Loucy (cell line): ENCODE measurements at regions not wholly inside any gene's neighbourhood (a gene's known extent, or its start where the extent isn't known, plus 50 kb on each side); places are given as distances from the start of the nearest gene placed in this dataset.

ENCODE experiments used
- H2AFZ ChIP-seq: fragments of 200-600 bp; sonication (generic); 2 replicates; pipeline ENCODE4 v1.6.0; 2016; ENCODE audit warnings: antibody characterized with exemption, mild to moderate bottlenecking, low read length, moderate library complexity
- H3F3A ChIP-seq: fragments of 200-600 bp; 2 replicates; pipeline ENCODE4 v1.6.0; 2016; ENCODE audit warnings: antibody characterized with exemption, low read depth, mild to moderate bottlenecking
- H3K27me3 ChIP-seq: fragments of 200-600 bp; sonication (generic); 2 replicates; pipeline ENCODE4 v1.6.1; 2014; ENCODE audit warnings: low read length, mild to moderate bottlenecking; ENCODE audit not compliant: insufficient read depth, poor library complexity, severe bottlenecking
- H3K36me3 ChIP-seq: fragments of 200-600 bp; sonication (generic); 2 replicates; pipeline ENCODE4 v1.6.1; 2016; ENCODE audit warnings: low read length; ENCODE audit not compliant: insufficient read depth
- H3K4me1 ChIP-seq: fragments of 200-600 bp; sonication (generic); 2 replicates; pipeline ENCODE4 v1.5.1; 2014; ENCODE audit warnings: low read length, mild to moderate bottlenecking; ENCODE audit not compliant: insufficient read depth, poor library complexity, severe bottlenecking
- H3K4me2 ChIP-seq: fragments of 200-600 bp; sonication (generic); 2 replicates; pipeline ENCODE4 v1.6.0; 2014; ENCODE audit warnings: antibody characterized with exemption, low read length, low read depth, mild to moderate bottlenecking; ENCODE audit not compliant: poor library complexity, severe bottlenecking
- H3K4me3 ChIP-seq: fragments of 200-600 bp; sonication (generic); 2 replicates; pipeline ENCODE4 v1.5.1; 2014; ENCODE audit warnings: low read length, mild to moderate bottlenecking, mixed read lengths; ENCODE audit not compliant: poor library complexity, severe bottlenecking
- H3K79me2 ChIP-seq: fragments of 200-600 bp; sonication (generic); 2 replicates; pipeline ENCODE4 v1.6.1; 2014; ENCODE audit warnings: low read length; ENCODE audit not compliant: insufficient read depth
- H3K9ac ChIP-seq: fragments of 200-600 bp; sonication (generic); 2 replicates; pipeline ENCODE4 v1.6.0; 2014; ENCODE audit warnings: mild to moderate bottlenecking, low read depth, low read length, moderate library complexity; ENCODE audit not compliant: poor library complexity, severe bottlenecking
- H3K9me2 ChIP-seq: fragments of 200-600 bp; sonication (generic); replicated peaks from 2 replicates; pipeline ENCODE4 v1.6.1; 2016; ENCODE audit warnings: low read depth, low read length, mixed read lengths
- H3K9me3 ChIP-seq: fragments of 200-600 bp; sonication (generic); 2 replicates; pipeline ENCODE4 v1.6.1; 2014; ENCODE audit warnings: mild to moderate bottlenecking, antibody characterized with exemption, low read length, low read depth; ENCODE audit not compliant: insufficient read depth
- H4K20me1 ChIP-seq: fragments of 200-600 bp; sonication (generic); 2 replicates; pipeline ENCODE4 v1.6.0; 2014; ENCODE audit warnings: antibody characterized with exemption, low read length, mild to moderate bottlenecking; ENCODE audit not compliant: insufficient read depth, poor library complexity, severe bottlenecking
- CTCF ChIP-seq: fragments of 200-600 bp; sonication (generic); conservative IDR thresholded peaks from 2 replicates; pipeline ENCODE4 v1.5.1; 2014; ENCODE audit warnings: mild to moderate bottlenecking, antibody characterized with exemption, low read length
- EZH2phosphoT487 ChIP-seq: fragments of 200-600 bp; IDR thresholded peaks from 2 replicates; pipeline ENCODE4 v1.6.1; 2018; ENCODE audit warnings: antibody characterized with exemption, mild to moderate bottlenecking, moderate library complexity, borderline replicate concordance

GRCh38 chr1:187790724-187791123 lies 962.0 kb downstream of the PLA2G4A start:
- no peak overlapping the region for H2AFZ ChIP-seq
- H3K9ac ChIP-seq: no peak overlapping the region
- H3K9me2 ChIP-seq: no peaks in the 10 kb centered on the region
- no peak for TF ChIP-seq CTCF
- TF ChIP-seq EZH2phosphoT487: no peak
- H3K27me3 ChIP-seq: no peaks in the 10 kb centered on the region
- H3K4me2 ChIP-seq: no peak overlapping the region
- H3K4me1 ChIP-seq: no peaks in the 10 kb centered on the region
- no peaks in the 10 kb centered on the region for H3K9me3 ChIP-seq
- H4K20me1 ChIP-seq: no peaks in the 10 kb centered on the region
- no peaks in the 10 kb centered on the region for H3F3A ChIP-seq
- no peak overlapping the region for H3K4me3 ChIP-seq
- H3K79me2 ChIP-seq: no peaks in the 10 kb centered on the region
- H3K36me3 ChIP-seq: no peaks in the 10 kb centered on the region

DNA sequence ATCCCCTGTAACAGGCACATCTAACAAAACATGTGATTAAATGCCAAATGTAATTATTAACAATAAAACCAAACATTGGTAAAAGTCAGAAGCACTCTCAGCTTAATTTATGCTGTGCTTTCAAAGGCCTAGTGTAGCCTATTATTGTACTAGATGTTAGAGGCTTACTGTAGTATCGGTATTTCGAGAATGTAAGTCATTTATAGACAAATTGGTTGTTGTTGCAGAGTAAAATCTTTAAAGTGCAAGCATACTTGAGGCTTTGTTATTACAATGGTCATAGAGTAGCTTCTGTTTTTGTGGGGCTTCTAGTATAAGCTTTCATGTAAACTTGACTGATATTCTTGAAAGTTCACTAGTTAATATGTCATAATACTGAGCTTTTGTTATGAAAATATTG lies 965.8 kb downstream of the PLA2G4A start:
- H3K4me3 ChIP-seq: no peak overlapping the region
- H3K4me2 ChIP-seq: no peak overlapping the region
- no peaks in the 10 kb centered on the region for H3K9me3 ChIP-seq
- no peaks in the 10 kb centered on the region for H3K9me2 ChIP-seq
- no peaks in the 10 kb centered on the region for H3K27me3 ChIP-seq
- no peaks in the 10 kb centered on the region for H3F3A ChIP-seq
- no peaks in the 10 kb centered on the region for H3K79me2 ChIP-seq
- no peaks in the 10 kb centered on the region for H4K20me1 ChIP-seq
- no peak overlapping the region for H3K9ac ChIP-seq
- H3K4me1 ChIP-seq: no peaks in the 10 kb centered on the region
- H3K36me3 ChIP-seq: no peaks in the 10 kb centered on the region
- TF ChIP-seq EZH2phosphoT487 (no peak), CTCF (no peak)
- H2AFZ ChIP-seq: no peak overlapping the region

- Histone ChIP-seq H3K4me2 (no peak overlapping the region), H3K9ac (no peak overlapping the region), H3K4me3 (no peak overlapping the region), H2AFZ (no peak overlapping the region), H3K79me2 (no peaks in the 10 kb centered on the region), H3K9me3 (no peaks in the 10 kb centered on the region), H3F3A (no peaks in the 10 kb centered on the region), H3K27me3 (no peaks in the 10 kb centered on the region), H4K20me1 (no peaks in the 10 kb centered on the region), H3K36me3 (no peaks in the 10 kb centered on the region), H3K9me2 (no peaks in the 10 kb centered on the region), H3K4me1 (no peaks in the 10 kb centered on the region)
- TF ChIP-seq CTCF (no peak), EZH2phosphoT487 (no peak)
Measured at GRCh38 chr1:187809549-187809948, 980.8 kb downstream of the PLA2G4A start.
